Islet of Langerhans (tissue), 1 donor: ENCODE measurements at regions not wholly inside any gene's neighbourhood (a gene's known extent, or its start where the extent isn't known, plus 50 kb on each side); places are given as distances from the start of the nearest gene placed in this dataset.

Experiments
- FAIRE-seq: peaks from one replicate; lab custom pipeline; 2011; peaks lifted over from hg19 to GRCh38; lab: Jason Lieb, UNC

DNA sequence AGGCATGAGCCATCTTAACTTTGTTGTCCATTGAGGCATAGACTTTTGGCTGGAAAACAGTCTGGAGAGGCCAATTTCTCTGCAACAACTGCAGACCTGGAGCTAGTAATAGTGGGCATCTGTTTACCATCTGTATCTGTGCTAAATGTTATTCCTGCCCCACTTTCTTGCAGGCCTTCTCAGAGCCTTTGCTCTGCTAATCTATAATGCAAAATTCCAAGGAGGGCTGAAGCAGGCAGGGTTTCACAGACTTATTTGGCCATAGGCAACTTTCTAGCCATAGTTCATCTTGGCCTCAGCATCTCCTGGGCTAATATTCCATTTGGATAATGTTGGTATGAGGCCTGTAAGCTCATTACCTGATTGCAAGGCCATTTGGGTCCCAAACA is 124.5 kb upstream of the CSF3R start:
- FAIRE-seq: no peak

DNA sequence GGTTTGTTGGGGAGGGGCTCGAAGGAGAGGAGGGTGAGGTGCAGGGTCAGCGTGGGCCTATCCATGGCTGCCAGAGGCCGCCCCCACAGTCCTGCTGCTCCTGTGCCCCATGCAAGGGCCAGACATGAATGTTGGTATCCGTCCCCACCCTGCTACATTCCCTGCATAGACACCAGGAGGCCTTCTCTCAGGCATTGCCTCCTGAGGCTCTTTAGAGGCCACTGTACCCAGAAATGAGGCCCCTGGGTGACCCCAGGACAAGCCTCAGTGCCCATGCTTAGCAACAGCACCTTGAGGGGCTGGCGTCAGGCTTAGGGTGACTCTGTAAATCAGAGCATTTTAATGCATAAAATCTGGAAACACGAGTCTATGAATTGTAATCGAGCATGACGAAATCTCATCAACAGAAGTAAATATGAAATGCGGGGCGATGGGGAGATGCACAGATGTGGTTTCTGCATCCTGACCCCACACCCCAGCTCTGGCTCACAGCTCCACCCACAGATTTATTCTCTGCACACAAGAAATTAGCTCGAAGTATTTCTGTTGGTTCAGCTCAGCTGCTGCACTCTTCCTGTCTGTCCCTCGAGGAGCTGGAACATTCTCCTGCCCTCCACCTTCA is 124.0 kb upstream of the CSF3R start:
- FAIRE-seq: no peak

- FAIRE-seq: no peak
These were observed 123.4 kb upstream of the CSF3R start for GRCh38 chr1:36605942-36606640.

DNA sequence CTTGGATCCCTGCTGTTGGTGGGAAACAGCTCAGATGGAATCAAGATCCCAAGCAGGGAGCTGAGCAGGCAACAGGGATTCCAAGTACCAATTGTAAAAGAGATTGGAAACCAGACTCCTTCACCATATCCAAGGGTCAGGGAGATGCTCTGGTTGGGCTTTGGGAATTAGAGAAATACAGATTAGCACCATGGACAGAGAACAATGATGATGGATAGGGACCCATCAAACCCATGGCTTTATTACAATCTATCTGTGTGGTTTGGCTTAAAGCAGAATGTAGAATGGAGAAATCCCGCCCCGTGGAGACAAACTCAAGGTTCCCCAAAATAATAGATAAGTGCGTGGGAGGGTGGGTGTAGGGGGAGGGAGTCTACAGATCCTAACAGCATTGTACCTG is 120.7 kb upstream of the CSF3R start:
- no peak for FAIRE-seq

DNA sequence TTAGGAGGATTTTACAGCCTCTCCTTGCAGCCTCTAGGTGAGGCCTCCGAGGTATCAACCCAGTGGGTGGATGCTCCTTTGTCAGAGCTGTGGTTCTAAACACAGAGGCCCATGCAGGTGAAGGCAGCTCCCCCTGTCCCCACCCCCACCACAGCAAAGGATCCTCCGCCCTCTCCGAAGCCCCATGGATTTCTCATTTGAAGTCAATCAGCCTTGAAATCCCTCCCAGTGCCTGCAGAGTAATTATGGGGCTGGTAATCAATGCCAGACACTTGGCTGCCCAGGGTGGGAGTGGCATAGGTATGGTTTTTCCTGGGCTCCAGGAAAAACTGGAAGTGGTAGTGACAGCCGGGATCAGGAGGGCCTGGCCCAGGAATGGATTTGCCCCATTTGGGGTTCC is 119.5 kb upstream of the CSF3R start:
- FAIRE-seq: no peak

GRCh38 chr1:36599828-36600227 is 117.1 kb upstream of the CSF3R start:
- FAIRE-seq: no peak

- no peak for FAIRE-seq
These were observed 114.8 kb upstream of the CSF3R start for GRCh38 chr1:36597514-36597913.

DNA sequence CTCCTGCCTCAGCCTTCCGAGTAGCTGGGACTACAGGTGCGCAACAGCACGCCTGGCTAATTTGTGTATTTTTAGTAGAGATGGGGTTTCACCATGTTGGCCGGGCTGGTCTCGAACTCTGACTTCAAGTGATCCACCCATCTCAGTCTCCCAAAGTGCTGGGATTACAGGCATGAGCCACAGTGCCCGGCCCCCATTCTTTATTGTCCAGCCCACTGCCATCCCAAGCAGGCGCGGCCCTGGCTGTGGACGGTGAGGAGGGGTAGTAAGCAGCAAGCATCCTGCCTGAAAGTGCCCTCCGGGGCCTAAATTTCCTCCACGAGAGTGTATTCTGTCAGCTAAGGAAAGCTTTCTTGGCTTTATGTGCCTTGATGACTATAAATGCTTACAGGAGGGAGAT is 113.2 kb upstream of the CSF3R start:
- no peak for FAIRE-seq

GRCh38 chr1:36595349-36595748 is 112.6 kb upstream of the CSF3R start:
- FAIRE-seq: no peak

GRCh38 chr1:36594023-36594422 is 111.3 kb upstream of the CSF3R start:
- no peak for FAIRE-seq

DNA sequence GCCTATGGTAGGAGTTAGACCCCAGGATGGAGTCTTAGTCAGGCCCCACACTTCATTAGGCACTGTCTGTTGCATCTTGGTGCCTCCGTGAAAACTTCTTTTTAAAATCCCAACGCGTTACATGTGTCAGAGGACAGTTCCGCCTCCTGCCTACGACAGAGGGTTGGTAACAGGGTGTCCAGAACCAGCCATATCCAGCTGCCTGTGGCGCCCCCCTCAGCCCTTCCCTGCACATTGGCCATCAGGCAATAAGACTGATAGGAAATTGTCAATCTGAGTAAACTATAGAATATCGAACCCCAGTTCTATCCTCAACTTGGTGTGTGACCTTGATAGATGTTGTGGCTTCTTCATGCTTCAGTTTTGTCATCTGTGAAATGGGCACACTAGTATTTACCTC is 108.6 kb upstream of the CSF3R start:
- FAIRE-seq: no peak

GRCh38 chr1:36590771-36591170 is 108.1 kb upstream of the CSF3R start:
- FAIRE-seq: no peak

DNA sequence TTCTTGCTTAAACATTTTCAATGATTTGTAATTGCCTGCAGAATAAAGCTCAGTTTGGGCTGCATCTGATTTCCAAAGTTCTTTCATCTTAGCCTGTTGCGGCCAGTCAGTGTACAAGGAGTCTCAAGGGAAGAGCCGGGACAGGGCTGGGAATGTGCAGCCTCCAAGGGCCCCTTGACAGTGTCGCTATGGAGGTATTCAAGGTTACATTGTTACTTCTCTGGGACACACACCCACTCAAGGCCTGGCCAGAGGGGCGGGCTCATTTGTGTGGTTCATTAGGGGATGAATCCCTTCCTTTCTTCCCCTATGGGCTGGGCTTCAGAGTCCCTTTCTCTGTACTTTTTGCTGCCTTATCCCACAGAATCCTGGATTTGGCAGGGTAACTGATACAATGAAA is 107.6 kb upstream of the CSF3R start:
- FAIRE-seq: no peak

DNA sequence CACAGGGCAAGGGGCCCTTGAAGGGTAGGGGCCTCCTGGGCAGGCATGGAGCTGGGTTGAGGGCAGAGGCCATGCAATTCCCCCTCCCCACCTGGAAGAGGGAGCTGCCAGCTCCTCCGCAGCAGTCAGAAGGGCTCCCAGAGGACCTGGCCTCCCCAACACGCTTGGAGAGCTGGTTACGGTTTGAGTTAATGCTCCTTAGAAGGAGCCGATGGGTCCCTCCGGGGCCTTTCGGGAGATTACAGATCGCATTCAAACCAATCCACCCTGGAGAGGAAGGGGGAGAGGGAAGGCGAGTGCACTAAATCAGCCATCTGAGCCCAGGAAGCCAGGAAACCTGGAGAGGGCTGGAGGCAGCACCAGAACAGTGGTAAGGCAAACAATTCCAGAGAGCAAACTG is 106.3 kb upstream of the CSF3R start:
- no peak for FAIRE-seq

GRCh38 chr1:36585569-36586548 is 103.1 kb upstream of the CSF3R start:
- no peak for FAIRE-seq

- no peak for FAIRE-seq
These were observed 102.3 kb upstream of the CSF3R start for GRCh38 chr1:36584874-36585453.

DNA sequence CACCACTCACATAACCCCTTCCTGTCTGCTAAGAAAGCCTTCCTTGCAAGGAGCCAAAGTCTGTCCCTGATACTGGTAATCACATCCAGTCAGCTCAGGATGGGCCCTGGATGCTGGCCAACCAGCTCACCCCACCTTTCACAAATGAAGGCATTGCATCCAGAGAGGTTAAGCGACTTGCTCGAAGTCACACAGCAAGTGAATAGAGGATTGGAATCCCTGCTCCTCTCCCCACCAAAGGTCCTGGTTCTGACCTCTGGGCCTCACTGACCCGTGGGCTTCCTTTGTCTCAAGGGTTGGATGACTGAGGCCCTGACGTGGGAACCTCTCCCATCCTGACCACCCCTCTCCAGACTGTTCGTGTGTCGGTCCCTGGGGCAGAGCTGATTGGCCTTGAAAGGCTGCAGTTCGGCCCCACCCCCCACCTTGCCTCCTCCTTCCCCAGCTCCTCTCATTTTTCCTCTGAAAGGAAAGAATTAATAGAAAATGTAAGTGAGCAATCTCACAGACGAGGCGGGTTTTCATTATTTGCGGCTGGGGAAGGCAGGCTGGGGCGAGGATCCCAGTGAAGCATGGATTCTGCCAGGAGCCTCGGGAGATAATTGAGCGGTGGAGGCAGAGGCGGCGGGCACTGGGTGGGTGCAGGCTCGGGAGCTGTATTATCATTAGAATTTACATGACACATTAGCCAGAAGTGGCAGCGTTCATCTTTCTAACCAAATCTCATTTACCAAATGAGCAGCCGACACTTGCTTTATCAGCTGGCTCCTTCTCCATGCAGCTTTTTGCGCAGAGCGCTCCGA is 101.5 kb upstream of the CSF3R start:
- FAIRE-seq: no peak

DNA sequence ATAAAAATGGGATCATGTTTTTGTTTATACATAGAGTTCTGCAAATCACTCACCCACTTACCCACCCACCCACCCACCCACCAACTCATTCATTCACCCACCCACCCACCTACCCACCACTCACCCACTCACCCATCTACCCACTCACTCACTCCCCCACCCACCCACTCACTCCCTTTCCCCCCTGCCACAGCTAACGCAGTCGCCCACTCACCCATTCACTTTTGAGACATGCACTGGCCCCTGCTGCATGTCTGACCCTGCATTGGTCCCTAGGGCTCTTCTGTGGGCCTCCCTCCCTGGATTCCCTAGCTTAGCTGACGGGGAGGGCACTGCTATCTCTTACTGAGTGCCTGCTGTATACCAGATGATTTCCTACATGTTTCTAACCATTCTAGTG is 100.4 kb upstream of the CSF3R start:
- no peak for FAIRE-seq

GRCh38 chr1:36582066-36582755 is 99.5 kb upstream of the CSF3R start:
- FAIRE-seq: no peak

DNA sequence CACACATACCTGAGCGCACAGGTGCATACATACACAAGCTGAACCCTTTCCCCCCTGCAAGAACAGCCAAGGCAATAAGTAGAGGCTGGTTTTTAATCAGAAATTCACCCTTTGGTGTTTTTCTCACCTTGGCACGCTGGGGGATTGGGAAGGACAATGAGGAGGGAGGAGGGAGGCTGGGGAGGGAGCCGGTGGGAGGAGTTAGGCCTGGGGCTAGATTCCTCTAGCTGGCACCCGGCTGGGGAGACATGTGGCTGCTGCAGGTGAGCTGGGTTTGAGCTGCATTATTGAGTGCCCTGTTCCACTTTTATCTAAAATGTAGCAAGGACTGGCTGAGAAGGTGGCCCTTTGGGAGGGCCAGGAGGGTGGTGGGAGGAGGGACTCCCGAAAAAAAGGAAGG is 97.8 kb upstream of the CSF3R start:
- FAIRE-seq: no peak

DNA sequence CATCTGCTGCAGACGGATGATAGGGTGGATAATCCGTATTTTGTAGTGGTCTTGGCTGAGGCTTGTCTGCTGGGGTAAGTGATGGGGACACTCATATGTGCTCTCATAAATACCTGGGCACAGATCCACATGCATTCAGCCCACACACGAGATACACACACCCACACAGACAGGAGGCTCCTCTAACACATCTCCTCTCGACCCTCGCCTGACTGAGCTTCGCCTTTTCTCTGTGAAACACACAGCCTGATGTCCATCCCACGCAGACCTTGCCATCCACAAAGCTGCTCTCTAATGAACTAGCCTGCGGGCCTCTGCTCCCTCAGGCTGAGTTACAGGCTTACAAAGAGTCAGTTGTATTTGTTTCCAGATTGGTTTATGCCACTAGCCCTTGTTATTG is 96.3 kb upstream of the CSF3R start:
- no peak for FAIRE-seq
